ENCODE measurements at regions not wholly inside any gene's neighbourhood (a gene's known extent, or its start where the extent isn't known, plus 50 kb on each side); places are given as distances from the start of the nearest gene placed in this dataset.

DNA sequence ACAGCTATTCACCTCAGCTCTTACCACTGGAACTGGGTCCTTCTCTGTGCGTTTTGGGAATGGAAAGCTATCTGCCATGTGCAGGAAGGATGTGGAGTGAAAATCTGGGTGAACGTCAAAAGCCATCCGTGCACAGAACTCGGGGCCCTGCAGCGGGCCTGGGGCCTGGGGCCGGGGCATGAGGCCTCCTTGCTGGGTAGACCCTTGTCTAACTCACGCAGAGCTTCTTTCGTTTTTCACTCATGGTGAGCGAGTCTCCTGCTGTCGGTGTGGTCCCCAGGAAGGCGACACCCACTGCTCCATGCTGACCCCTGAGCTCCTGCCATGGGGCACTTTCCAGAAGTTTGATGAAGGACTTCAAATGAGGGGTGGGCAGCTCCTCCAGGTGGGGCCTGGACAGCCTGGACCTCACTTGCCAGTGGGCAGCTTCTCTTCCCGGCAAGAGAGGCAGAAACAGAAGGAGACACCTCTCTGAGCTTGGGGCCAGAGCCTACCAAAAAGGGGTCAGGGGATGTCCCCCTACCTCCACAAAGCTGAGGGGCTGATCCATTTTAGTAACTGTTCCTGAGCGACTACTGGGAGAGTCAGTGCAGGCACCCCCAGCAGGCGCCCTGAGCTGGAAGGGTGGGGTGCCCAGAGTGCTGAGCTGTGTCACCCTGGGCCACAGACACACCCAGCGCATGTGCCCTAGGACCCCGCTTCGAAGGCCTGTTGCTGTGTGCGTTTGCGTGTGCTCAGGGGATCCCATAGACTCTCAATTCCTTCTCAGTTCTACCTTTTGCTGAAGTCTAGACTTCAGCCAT is 117.7 kb upstream of the HDAC4 start:
- no peak overlapping the region for H3K4me3 ChIP-seq (ENCODE audit: low read depth, low read length)
- in situ Hi-C loops (cut with HindIII; ENCODE audit: low sequenced_read_pairs) = no loop called here
- TF ChIP-seq, protein P1, sequence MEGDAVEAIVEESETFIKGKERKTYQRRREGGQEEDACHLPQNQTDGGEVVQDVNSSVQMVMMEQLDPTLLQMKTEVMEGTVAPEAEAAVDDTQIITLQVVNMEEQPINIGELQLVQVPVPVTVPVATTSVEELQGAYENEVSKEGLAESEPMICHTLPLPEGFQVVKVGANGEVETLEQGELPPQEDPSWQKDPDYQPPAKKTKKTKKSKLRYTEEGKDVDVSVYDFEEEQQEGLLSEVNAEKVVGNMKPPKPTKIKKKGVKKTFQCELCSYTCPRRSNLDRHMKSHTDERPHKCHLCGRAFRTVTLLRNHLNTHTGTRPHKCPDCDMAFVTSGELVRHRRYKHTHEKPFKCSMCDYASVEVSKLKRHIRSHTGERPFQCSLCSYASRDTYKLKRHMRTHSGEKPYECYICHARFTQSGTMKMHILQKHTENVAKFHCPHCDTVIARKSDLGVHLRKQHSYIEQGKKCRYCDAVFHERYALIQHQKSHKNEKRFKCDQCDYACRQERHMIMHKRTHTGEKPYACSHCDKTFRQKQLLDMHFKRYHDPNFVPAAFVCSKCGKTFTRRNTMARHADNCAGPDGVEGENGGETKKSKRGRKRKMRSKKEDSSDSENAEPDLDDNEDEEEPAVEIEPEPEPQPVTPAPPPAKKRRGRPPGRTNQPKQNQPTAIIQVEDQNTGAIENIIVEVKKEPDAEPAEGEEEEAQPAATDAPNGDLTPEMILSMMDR (IDR thresholded peaks at IDR 0.05; ENCODE audit: low read depth, low read length, missing control alignments) = no peak
- DNase-seq (ENCODE audit: low read depth) = no peak

DNA sequence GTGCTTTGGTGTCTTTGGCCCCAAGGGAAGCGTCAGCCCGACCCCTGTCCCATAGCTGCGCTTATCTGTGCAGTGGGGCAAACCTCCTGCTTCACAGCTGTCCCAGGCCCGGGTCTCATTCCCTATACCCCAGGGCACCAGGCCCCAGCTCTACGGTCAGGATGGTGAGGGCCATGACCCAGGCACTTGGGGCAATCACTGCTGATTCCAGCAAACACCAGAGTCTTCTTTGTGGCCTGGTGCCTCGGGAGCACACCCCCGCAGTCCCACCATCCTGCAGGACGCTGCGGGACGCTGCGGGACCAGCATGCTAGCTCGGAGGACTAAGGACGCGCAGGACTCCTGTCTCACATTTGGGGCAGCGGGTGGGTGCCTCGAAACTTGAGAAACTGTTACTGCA is 116.9 kb upstream of the HDAC4 start:
- no peak overlapping the region for H3K4me3 ChIP-seq (ENCODE audit: low read depth, low read length)
- in situ Hi-C loops (cut with HindIII; ENCODE audit: low sequenced_read_pairs) = no loop called here
- DNase-seq (ENCODE audit: low read depth) = no peak
- TF ChIP-seq, protein P1 (IDR thresholded peaks at IDR 0.05; ENCODE audit: low read depth, low read length, missing control alignments) = no peak

DNA sequence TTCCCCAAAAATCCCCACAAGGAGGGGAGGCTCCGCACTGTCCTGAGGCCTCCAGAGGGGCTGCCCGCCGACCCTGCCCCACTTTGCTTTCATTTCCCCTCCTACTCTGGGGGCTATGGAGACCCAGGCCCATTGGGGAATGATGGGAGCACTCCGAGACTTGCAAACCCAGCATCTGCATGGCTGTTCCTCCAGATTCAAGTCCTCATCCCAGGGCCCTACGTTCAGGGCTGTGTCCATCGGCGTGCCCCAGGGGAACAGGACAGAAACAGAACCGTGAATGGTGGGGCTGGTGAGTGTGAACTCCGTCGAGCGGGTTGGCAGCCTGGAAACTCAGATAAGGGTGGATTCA is 116.1 kb upstream of the HDAC4 start:
- TF ChIP-seq, protein P1 (IDR thresholded peaks at IDR 0.05; ENCODE audit: low read depth, low read length, missing control alignments) = no peak
- H3K4me3 ChIP-seq (ENCODE audit: low read depth, low read length) = no peak overlapping the region
- in situ Hi-C loops (cut with HindIII; ENCODE audit: low sequenced_read_pairs) = no loop called here
- no peak for DNase-seq (ENCODE audit: low read depth)

DNA sequence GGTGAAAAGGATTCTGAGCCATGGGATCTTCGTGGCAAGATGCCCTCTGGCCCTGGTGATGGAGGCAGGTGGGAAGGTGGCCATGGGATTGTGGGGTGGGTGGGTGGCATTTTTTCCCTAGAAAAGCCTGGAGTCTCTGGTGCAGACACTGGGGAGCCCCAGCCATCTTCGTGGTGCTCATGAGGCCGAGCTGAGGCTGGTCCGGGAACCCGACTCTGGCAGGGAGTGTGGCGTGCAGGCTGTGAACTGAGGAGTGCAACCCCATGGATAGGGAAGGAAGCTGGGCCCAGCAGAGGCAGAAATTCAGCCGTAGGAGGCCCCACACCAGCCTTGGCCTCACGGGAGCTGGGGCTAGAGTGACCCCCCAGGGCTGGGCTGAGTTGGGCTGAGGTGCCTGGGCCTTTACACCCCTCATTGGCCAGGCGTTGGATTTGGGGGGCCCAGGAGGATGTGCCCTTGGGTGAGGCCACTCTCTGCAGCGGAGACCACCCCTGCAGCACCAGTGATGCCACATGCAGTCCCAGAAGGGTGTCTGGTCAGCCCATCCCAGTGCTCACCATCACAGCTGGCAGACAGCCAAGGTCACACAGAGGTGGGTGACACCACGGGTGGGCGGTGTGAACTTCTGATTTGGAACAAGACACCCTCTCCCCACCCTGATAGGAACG is 115.6 kb upstream of the HDAC4 start:
- TF ChIP-seq, protein P1 (IDR thresholded peaks at IDR 0.05; ENCODE audit: low read depth, low read length, missing control alignments) = no peak
- in situ Hi-C loops (cut with HindIII; ENCODE audit: low sequenced_read_pairs) = no loop called here
- DNase-seq (ENCODE audit: low read depth) = no peak

DNA sequence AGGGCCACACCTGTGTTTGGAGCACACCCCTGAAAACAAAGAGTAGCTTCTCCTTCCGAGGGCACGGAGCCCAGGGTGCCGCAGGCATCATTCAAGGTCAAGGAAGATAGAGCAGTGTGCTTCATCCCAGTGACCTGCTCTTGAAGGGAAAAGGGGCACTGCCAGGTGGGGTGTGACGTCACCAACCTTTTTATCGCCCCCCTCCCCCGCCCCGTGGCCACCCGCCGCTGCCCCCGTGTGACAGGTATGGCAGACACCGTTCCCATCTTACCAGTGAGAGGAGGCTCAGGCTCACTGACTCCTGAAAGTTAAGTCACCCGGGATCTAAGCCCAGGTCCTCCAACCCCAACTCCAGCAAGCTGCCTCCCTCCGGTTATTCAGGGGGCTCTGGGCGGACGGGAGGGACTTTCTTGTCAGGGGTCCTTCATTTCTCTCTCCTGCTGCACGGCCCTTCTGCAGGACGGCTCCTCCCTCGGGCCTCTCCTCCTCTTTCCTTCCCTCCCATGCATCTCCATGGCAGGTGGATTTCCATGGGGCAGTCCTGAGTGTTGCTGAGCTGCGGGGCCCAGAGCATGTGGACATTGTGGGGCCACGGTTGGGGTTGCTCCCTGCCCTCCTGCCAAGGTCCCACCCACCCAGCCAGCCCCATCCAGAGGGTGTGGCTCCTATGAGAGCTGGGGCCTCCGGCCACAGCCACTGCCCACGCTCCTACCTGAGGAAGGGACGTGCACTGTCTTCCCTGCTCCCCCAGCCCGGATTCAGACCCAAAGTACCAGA is 114.1 kb upstream of the HDAC4 start:
- H3K4me3 ChIP-seq (ENCODE audit: low read depth, low read length) = no peak overlapping the region
- TF ChIP-seq, protein P1 (IDR thresholded peaks at IDR 0.05; ENCODE audit: low read depth, low read length, missing control alignments) = no peak
- in situ Hi-C loops (cut with HindIII; ENCODE audit: low sequenced_read_pairs) = no loop called here
- DNase-seq (ENCODE audit: low read depth) = no peak

More for the DNA sequence above, 115.6 kb upstream of the HDAC4 start:
- no peak overlapping the region for H3K4me3 ChIP-seq (ENCODE audit: low read depth, low read length)

DNA sequence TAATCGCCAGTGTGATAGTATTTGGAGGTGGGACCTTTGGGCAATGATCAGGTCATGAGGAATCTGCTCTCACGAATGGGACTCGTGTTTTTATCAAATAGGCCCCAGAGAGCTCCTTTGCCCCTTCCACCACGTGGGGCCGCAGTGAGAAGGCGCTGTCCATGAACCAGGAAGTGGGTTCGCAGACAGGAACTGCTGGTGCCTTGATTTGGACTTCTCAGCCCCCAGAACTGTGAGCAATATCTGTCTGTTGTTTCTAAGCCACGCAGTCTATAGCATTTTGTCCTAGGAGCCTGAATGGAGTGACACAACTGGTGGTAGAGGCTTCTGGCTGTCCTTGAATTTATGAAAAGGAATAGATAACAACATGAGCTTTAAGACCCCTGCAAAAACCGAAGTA is 111.2 kb upstream of the HDAC4 start:
- H3K4me3 ChIP-seq (ENCODE audit: low read depth, low read length) = no peak overlapping the region
- TF ChIP-seq, protein P1 (IDR thresholded peaks at IDR 0.05; ENCODE audit: low read depth, low read length, missing control alignments) = no peak
- no peak for DNase-seq (ENCODE audit: low read depth)
- in situ Hi-C loops (cut with HindIII; ENCODE audit: low sequenced_read_pairs) = no loop called here
